ENCODE measurements at regions not wholly inside any gene's neighbourhood (a gene's known extent, or its start where the extent isn't known, plus 50 kb on each side); places are given as distances from the start of the nearest gene placed in this dataset.

- DNase-seq, result no peak
These were observed 301.8 kb downstream of the TLE1 start for GRCh38 chr9:81387360-81388106.

- no peak for DNase-seq
These were observed 304.4 kb downstream of the TLE1 start for GRCh38 chr9:81384911-81385310.

GRCh38 chr9:81382281-81382680 is 307.1 kb downstream of the TLE1 start:
- DNase-seq, result no peak

- DNase-seq, result no peak
These were observed 307.7 kb downstream of the TLE1 start for GRCh38 chr9:81381694-81382093.

DNA sequence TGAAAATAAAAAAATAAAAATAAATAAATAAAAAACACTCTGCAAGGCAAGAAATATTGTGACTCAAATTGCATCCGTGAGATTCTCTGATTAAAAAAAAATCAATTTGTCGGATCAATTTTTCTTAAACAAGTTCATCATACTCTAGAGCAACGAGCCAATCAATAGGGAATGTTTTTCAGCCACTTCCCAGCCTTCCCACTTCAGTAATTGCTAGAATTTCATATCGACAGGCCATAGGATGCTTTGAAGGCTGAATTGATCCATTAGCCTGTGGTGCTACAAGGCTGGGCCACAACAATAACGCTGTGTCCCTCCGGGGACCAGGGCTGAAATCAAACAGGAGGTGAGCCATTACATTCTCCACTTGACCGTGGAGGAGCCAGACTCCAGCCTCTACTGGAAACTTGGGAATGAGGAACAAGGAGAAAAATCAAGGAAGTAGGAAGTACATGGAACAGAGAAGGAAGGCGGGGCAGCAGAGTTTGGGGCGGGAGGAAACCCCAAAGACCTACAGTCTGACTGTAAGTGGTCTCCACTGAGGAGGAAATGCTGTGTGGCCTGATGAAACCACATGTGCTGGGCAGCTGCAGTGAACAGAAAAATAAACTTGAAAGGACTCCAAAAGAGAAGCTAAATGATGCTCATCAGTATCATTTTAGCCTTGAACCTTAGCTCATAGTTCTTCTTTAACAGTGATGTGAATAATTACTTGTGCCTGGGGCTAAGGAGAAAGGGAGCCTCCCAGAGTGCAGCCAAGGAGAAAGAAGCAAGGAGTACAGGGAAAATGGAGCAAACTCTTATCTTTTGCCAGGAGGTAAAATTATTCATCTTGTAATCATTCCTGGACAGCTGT is 308.6 kb downstream of the TLE1 start:
- DNase-seq, result no peak

DNA sequence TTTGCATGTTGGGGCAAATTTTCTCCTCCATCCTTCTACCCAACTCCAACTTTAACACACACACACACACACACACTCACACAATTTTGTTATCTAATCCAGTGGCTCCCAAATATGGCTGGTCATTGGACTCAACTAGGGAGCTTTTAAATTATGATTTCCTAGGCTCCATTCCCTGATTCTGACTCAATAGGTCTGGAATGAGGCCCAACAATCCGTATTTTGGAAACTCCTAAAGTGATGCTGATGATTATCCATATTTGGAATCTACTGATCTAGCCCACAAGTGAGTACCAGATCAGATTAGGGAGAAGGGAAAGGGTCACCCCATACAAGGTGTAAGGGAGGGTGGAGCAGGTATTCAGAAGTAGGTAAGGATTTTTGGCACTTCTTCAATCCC is 309.7 kb downstream of the TLE1 start:
- DNase-seq, result no peak

DNA sequence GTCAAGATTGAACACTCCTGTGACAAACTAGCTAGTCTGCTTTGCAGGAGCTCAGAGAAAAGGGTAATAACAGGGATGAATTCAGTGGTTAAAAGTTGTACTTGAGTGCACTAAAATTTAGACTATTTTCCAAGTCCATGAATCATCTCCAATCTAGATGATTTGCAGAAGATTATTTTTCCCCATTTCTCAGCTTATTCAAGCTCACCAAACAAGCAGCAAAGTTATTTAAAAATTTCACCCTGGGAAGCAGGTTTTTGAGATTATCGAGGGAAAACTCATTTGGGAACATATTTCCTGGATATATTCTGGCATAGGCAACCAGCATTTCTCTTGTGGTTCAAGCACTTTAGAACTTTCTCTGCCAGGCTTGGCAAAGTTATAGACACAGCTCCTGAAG is 311.4 kb downstream of the TLE1 start:
- no peak for DNase-seq

DNA sequence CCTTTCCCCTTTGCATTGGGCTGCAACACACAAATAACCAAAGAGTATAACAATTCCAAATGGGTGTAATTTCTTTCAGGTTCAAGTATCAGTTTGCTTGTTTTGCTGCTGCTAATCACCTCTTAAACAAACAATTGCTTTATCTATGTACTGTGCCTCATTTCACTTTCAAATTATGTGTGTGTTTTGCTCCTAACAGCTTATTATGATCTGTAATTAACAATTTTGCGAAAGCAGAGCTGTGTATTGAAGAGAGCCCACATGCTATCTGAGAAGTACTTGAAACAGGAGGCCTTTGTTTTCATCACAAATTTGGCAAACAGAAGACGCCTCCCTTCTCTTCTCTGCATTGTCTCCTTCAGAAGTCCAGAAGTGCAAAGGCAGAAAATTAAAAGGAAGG is 312.0 kb downstream of the TLE1 start:
- no peak for DNase-seq

DNA sequence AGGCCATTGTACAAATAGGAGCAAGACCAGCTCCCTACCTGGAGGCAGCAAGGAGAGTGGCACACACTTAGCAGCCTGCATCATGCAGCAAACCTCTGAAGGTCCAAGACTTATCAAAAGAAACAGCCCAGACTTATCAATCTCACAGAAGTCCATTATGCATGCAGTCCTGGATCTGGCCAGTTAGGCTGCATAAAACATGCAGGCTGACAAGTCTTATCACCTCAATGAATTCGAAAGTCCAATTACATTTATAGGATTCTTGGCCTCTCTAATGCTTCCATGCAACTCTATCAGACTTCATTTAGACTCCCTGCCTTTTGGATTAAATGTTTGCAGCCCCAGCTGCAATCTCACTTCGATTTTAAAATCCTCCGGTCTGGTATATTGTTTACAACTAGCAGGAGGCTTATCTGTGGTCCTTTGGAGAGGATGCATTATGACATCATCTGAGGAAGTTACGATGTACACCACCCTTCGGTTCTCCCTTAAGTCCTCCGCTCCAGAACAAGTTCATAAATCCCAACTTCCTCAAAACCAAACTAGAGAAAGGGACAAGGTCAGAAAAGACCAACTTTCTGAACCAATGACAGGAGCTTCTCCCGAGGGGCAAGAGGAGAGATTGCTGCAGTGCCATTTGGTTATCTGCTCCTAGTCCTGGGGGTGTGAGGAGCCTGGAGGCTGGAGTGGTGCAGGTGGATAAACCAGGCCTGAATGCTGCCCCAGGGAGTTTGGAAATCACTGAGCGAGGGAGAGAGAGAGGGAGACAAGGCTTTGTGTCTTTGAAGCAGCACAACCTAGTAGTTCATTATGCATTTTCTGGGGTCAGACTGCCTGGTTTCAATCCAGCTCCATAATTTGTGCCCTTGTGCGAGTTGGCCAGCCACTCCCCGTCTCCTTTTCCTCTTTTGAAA is 313.9 kb downstream of the TLE1 start:
- no peak for DNase-seq

GRCh38 chr9:81374459-81375186 is 314.7 kb downstream of the TLE1 start:
- DNase-seq, result no peak

GRCh38 chr9:81373294-81373693 is 316.1 kb downstream of the TLE1 start:
- DNase-seq, result no peak

- no peak for DNase-seq
These were observed 316.6 kb downstream of the TLE1 start for GRCh38 chr9:81372628-81373191.

DNA sequence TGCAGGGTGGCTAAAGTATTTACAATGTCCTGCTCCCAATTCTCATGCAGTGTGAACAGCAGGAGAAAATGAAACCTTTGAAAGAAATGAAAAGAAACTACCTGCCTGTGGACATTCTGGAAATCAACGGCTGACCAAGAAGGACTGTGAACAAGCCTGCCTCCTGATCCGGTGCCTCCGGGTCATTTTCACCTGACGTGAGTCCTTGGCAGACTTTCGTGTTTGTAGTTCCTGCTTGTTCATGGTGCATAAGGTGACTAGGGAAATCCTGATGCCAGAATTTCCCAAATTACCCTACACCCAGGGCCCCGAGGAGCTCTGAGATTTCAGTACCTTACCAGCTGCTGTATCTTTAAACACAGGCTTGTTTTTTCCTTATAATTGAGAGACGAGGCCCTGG is 317.5 kb downstream of the TLE1 start:
- no peak for DNase-seq

DNA sequence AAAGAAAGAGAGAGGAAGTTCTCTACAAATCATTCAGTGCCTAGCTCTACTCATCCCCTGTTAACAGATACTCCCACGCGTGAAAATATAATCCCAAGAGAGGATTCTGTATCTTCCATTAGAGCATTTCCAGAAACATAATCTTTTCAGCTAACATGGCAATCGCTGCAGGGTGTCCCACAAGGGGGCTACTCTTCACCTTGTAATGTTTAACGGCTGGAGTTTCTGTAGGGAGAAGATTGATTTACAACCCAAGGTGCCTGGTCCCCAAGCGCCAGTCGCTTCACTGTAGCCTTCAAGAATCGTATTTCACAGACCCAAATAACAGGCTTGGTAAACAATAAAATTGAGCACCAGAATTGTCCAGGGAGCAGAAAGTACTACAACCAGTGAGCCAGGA is 318.7 kb downstream of the TLE1 start:
- no peak for DNase-seq

DNA sequence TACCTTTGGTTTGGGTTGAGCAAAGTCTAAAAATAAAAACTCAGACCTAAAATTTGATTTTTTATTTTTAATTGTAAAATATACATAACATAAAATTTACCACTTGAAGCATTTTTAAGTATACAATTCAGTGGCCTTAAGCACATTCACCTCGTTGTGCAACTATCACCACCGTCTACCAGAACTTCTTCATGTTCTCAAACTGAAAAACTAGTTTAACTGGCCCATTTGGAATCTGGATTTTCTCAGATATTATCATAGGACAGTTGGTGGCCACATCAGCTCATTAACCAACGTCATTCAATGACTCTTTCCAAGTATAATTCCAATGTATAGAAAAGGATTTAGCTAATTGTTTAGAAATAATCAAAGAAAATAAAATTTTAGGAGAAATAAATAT is 319.3 kb downstream of the TLE1 start:
- DNase-seq, result no peak

DNA sequence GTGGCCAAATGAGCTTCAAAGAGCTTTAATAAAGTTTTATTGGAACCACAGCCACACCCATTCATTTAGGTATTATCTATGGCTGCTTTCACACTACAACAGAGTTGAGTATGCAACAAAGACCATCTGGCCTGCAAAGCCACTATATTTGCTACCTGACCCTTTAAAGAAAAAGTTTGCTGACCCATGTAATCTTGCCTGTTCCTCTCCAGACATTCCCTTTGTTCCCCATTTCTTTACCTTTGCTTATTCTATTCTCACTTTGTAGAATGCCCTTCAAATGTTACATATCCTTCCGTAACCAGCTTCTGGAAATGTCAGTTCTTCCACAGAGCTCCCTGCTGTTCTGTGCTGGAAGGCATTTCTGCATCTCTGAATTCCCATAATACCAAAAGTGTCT is 320.2 kb downstream of the TLE1 start:
- DNase-seq, result no peak

DNA sequence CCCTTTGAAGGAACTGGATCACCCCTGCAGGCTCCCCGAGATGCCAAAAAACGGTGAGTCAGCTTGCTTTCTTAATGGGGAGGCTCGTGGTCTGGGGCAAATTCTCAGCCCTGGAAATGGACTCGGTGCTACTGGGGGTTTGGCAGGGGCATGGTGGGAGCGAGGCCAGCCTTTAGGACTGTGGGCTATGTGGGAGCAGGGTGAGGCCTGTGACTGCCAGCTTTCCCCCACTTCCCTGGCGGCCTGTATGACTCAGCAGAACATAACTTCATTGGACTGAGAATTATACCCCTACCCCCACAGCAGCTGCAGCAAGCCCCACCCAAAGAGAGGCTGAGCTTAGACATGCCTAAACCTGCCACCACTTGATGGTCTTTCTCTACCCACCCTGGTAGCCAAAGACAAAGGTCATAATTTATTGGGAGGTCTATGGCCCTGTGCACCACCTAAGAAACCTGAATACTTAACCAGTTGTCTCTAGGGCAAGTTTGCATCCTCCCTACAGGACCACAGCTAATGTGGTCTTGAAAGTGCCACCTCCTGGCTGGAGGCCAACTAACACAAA is 325.3 kb downstream of the TLE1 start:
- DNase-seq, result no peak

DNA sequence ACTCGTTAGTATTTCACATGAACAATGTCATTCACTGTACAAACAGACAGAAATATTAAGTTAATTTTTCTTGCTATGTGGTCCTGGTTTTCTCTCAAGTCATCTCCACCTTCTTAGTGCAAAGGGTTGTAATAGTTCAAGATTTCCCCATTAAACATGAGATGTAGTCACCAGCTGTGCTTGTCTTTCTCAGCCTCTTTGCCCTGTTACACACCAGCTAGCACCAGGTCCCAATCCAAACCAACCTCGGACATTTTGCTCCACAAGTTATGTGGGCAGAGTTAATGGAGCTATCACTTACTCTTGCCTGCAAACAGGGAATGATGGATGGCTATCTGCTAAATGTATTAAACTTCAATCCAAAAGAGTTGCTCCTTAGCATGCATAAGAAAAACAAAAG is 328.1 kb downstream of the TLE1 start:
- no peak for DNase-seq

DNA sequence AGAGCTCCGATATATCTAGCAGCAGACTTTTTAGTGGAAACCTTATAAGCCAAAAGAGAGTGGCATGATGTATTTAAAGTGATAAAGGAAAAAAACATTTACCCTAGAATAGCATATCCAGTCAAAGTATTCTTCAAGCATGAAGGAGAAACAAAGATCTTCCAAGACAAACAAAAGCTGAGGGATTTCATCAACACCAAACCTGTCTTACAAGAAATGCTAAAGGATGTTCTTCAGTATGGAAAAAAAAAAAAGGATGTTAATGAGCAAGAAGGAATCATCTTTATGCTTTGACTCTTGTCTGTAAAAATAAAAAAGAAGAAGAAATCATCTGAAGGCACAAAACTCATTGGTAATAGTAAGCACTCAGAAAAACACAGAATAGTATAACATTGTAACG is 338.2 kb downstream of the TLE1 start:
- DNase-seq, result no peak

- DNase-seq, result no peak
These were observed 345.0 kb downstream of the TLE1 start for GRCh38 chr9:81344366-81344765.

DNA sequence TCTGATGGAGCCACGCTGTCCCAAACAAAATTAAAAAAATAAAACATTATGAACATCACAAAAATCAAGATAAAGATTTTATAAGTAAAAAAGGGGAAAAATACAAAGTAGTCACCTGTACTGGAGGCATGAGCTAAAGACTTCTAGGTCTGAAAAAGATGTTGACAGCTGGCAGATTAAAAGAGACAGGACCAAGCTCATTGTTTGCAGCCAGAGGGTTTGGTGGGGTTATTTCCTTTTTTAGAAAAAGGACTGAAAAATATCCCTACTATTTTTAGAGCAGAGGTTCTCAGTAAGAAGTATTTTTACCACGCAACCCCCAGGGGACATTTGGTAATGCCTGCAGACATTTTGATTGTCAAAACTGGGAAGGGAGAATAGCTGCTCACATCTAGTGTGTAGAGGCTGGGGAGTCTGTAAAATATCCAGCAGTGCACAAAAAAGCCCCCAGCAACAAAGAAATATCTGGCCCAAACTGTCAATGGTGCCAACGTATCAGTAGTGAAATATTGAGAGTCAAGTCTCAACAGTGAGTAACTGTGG is 353.4 kb downstream of the TLE1 start:
- DNase-seq, result no peak

DNA sequence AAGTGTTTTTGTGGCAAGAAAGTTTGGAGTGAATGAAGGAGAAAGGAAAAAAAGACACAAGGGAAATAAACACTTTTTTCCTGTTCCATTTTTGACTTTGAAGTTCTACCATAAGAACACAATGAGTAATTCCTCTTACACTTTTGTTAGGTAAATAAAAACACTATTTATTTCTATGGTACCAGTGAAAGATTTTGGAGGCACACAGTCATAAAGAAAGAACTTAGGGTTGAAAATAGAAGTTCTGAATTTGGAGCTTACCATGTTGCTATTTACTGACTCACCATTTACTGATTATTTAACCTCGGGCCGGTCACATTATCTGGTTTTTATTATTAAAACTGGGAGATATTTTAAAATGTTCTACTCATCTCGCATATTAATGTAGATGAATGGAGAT is 367.8 kb downstream of the TLE1 start:
- DNase-seq, result no peak

All from activated T-cell treated with anti-CD3 and anti-CD28 coated beads, Interleukin-2, amount 50 U/mL, for 1 hour (primary cell).